Adrenal gland (tissue), 9 donors: ENCODE measurements at regions not wholly inside any gene's neighbourhood (a gene's known extent, or its start where the extent isn't known, plus 50 kb on each side); places are given as distances from the start of the nearest gene placed in this dataset.

Source experiments
- DNase-seq, 7 donors: peaks; one replicate each; pipeline ENCODE4 v3.0.0-alpha.2; 2019 to 2020
- H3K27ac ChIP-seq, 5 donors: fragments of 200-600 bp; sonication (generic) in 4 of 5; 1 replicate in 3 of 5; 2 replicates in 2 of 5; pipeline versions ENCODE4 v1.5.1 to v1.8.0; 2016 to 2020; ENCODE audit warnings: mild to moderate bottlenecking in 1 of 5
- H3K27me3 ChIP-seq: fragments of 200-600 bp; 2 replicates; pipeline ENCODE4 v1.8.0; 2021
- H3K36me3 ChIP-seq, 2 donors: fragments of 200-600 bp; replicated peaks in 1 of 2; 1 replicate in 1 of 2; 2 replicates in 1 of 2; pipeline versions ENCODE4 v1.5.1 to v1.8.0; 2018 to 2022
- H3K4me1 ChIP-seq, 2 donors: fragments of 200-600 bp; replicated peaks in 1 of 2; 1 replicate in 1 of 2; 2 replicates in 1 of 2; pipeline versions ENCODE4 v1.5.1 to v1.8.0; 2018 to 2021
- H3K4me3 ChIP-seq, 4 donors: fragments of 200-600 bp; sonication (generic) in 3 of 4; one replicate each; pipeline ENCODE4 v1.5.1; 2016 to 2018
- H3K9me3 ChIP-seq, 3 donors: fragments of 200-600 bp; sonication (generic) in 1 of 3; replicated peaks in 1 of 3; 1 replicate in 2 of 3; 2 replicates in 1 of 3; pipeline versions ENCODE4 v1.5.1 to v1.8.0; 2016 to 2021
- CTCF ChIP-seq, 6 experiments: fragments of 450-650 bp in 4 of 6; fragments of 200-600 bp in 2 of 6; sonication (generic) in 1 of 6; IDR thresholded peaks; 1 replicate in 5 of 6; 2 replicates in 1 of 6; pipeline versions ENCODE4 v1.5.1 to v1.8.0; 2016 to 2021; ENCODE audit warnings: antibody characterized with exemption in 6 of 6, mild to moderate bottlenecking in 2 of 6, moderate library complexity in 1 of 6
- POLR2A ChIP-seq, 2 donors: fragments of 450-650 bp; IDR thresholded peaks; one replicate each; pipeline ENCODE4 v1.6.1; 2017; ENCODE audit warnings: antibody characterized with exemption in 2 of 2, mild to moderate bottlenecking in 2 of 2, moderate library complexity in 1 of 2
- WGBS, 4 donors: extraction: QIAGEN DNeasy Blood & Tissue Kit in 2 of 4; methylation state at CpG; one replicate each; pipeline versions ENCODE4 v1.1.5 to v1.1.7; 2013 to 2017; 5-methylcytosine and 5-hydroxymethylcytosine counted together
- intact Hi-C, 2 donors: fragments of 100-400 bp; cut with DNase I; formaldehyde crosslinking; loops; one replicate each; pipeline versions ENCODE4 v1.14.1 to v1.15.0; 2022 to 2023
- donor health status: healthy with polysubstance abuse.
- donor health status: Bipolar disorder and iron deficiency.
- donor health status: DM: yes; HTN: yes; CAD: no.
- donor health status: DM: no; HTN: no; CAD: no.
- donor health status: DM: no; HTN: no; CAD: no.

GRCh38 chr16:60922920-60923319 is 1113.3 kb downstream of the CDH8 start:
- intact Hi-C loops, result no loop called here

GRCh38 chr16:60914334-60914733 is 1121.9 kb downstream of the CDH8 start:
- no peak for TF ChIP-seq CTCF (IDR thresholded peaks at IDR 0.05)
- no peak for TF ChIP-seq POLR2A (IDR thresholded peaks at IDR 0.05)
- Histone ChIP-seq H3K27ac (no peak overlapping the region), H3K27me3 (no peaks in the 10 kb centered on the region), H3K4me3 (no peak overlapping the region), H3K4me1 (no peaks in the 10 kb centered on the region), H3K9me3 (no peaks in the 10 kb centered on the region), H3K36me3 (no peaks in the 10 kb centered on the region)
- no peak for DNase-seq
- intact Hi-C loops, result no loop called here
- 76 to 82% (median 78%) methylated on average over 3 of the region's 3 CpGs for WGBS, 4 donors

More at GRCh38 chr16:60922920-60923319, 1113.3 kb downstream of the CDH8 start:
- DNase-seq, result no peak
- Histone ChIP-seq H3K27ac (no peak overlapping the region), H3K4me1 (no peaks in the 10 kb centered on the region), H3K9me3 (no peaks in the 10 kb centered on the region), H3K36me3 (no peaks in the 10 kb centered on the region), H3K4me3 (no peak overlapping the region), H3K27me3 (no peaks in the 10 kb centered on the region)
- TF ChIP-seq CTCF (IDR thresholded peaks at IDR 0.05), result no peak
- TF ChIP-seq POLR2A (IDR thresholded peaks at IDR 0.05), result no peak
- 83 to 98% (median 91%) methylated on average over 2 of the region's 2 CpGs for whole genome bisulfite sequencing, 4 donors

- TF ChIP-seq POLR2A (IDR thresholded peaks at IDR 0.05), result no peak
- no peak for TF ChIP-seq CTCF (IDR thresholded peaks at IDR 0.05)
- no peaks in the 10 kb centered on the region for H3K9me3 ChIP-seq
- no peaks in the 10 kb centered on the region for H3K36me3 ChIP-seq
- no peak overlapping the region for H3K4me3 ChIP-seq
- intact Hi-C loops, result no loop called here
- WGBS, 4 donors, result 74 to 91% (median 79%) methylated on average over 4 of the region's 4 CpGs
- H3K4me1 ChIP-seq, result no peaks in the 10 kb centered on the region
- no peaks in the 10 kb centered on the region for H3K27me3 ChIP-seq
- DNase-seq, result no peak
- H3K27ac ChIP-seq, result no peak overlapping the region
Measured at GRCh38 chr16:60907645-60908044, 1128.6 kb downstream of the CDH8 start.

GRCh38 chr16:60905811-60906210 is 1130.4 kb downstream of the CDH8 start:
- WGBS, 4 donors, result 61 to 67% (median 63%) methylated on average over 4 of the region's 4 CpGs

More at GRCh38 chr16:60905811-60906210, 1130.4 kb downstream of the CDH8 start:
- TF ChIP-seq CTCF (IDR thresholded peaks at IDR 0.05), result no peak
- no peak for TF ChIP-seq POLR2A (IDR thresholded peaks at IDR 0.05)
- H3K9me3 ChIP-seq, result no peaks in the 10 kb centered on the region
- H3K4me3 ChIP-seq, result no peak overlapping the region
- no peaks in the 10 kb centered on the region for H3K27me3 ChIP-seq
- H3K36me3 ChIP-seq, result no peaks in the 10 kb centered on the region
- intact Hi-C loops, result no loop called here
- no peak for DNase-seq
- H3K27ac ChIP-seq, result no peak overlapping the region
- H3K4me1 ChIP-seq, result no peaks in the 10 kb centered on the region
